Non-pigmented ciliary epithelial cell (primary cell): ENCODE measurements at regions not wholly inside any gene's neighbourhood (a gene's known extent, or its start where the extent isn't known, plus 50 kb on each side); places are given as distances from the start of the nearest gene placed in this dataset.
"Not testable (repeated sequence)": the region's sequence is repeated elsewhere in the genome, so short reads cannot be mapped to it uniquely, and the experiment has no call there.

Source experiments
- DNase-seq: peaks from one replicate; pipeline ENCODE4 v3.0.0-alpha.2; 2010; ENCODE audit warnings: low read depth

- DNase-seq: no peak
Observed at GRCh38 chr10:8379906-8380832, 325.7 kb downstream of the GATA3 start.

DNA sequence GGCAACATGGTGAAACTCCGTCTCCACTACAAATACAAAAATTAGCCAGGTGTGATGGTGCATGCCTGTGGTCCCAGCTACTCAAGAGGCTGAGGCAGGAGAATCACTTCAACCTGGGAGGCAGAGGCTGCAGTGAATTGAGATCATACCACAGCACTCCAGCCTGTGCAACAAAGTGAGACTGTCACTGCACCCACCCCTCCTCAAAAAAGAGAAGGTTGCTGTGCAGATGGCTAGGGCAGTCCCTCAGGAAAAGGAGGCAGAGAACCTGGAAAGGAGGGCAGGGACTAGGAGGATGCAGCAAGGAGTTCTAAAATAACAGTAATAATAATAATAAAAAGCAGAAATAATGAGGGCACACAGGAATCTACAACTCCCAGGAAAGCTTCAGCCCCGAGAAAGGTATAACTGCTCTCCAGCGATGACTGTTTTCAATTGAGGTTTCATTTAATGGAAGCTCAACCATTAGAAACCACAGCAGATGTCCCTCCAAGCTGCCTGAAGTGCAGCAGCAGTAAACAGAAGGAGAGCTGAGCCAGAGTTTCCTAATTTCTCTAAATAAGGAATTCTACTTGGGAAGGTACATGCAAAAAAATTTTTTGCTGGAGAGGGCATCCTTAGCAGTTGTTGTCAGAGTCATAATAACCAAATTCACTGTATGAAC is 326.5 kb downstream of the GATA3 start:
- no peak for DNase-seq

GRCh38 chr10:8386781-8387180 is 332.3 kb downstream of the GATA3 start:
- DNase-seq: no peak

- DNase-seq: no peak
Observed at GRCh38 chr10:8389630-8390029, 335.1 kb downstream of the GATA3 start.

GRCh38 chr10:8392216-8392615 is 337.7 kb downstream of the GATA3 start:
- no peak for DNase-seq

GRCh38 chr10:8393531-8393930 is 339.0 kb downstream of the GATA3 start:
- DNase-seq: no peak

DNA sequence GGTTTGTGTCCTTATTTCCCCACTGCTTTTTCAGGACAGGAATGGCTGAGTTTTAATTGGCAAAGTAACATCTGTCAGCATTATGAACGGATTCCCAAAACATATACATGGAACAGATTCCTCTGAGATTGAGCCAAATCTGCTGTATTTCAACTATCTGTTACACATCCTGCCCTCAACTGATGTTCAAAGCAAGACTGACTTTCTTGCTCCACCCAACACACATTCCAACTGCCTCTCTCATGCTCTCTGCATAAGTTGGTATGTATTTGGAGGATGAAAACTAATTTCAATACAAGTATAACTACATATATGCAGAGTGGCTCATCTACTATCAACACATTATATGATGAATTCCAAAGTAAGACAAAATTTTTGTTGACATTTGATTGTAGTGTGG is 342.2 kb downstream of the GATA3 start:
- DNase-seq: no peak

- no peak for DNase-seq
Observed at GRCh38 chr10:8398771-8399170, 344.3 kb downstream of the GATA3 start.

DNA sequence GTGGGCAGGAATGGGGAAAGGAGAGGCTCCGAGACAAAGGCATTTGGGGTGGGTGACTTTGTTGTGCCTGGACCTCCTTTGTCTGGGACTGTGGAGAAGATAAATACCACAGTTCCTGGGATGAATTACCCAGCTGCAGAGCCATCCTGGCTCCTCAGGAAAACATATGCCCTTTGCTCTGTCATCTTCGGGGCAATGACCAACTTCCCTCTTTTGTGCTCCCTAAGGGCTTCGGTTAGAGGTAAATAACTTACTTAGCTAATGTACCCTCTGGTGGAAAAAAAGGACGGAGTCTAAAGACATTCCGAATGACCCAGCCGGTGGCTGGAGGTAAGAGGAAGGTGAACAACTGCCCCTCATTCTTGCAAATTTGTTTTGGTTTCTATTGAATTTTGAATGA is 345.7 kb downstream of the GATA3 start:
- no peak for DNase-seq

- no peak for DNase-seq
Observed at GRCh38 chr10:8400892-8401291, 346.4 kb downstream of the GATA3 start.

- DNase-seq: no peak
Observed at GRCh38 chr10:8401531-8401930, 347.0 kb downstream of the GATA3 start.

GRCh38 chr10:8402576-8402975 is 348.1 kb downstream of the GATA3 start:
- no peak for DNase-seq

DNA sequence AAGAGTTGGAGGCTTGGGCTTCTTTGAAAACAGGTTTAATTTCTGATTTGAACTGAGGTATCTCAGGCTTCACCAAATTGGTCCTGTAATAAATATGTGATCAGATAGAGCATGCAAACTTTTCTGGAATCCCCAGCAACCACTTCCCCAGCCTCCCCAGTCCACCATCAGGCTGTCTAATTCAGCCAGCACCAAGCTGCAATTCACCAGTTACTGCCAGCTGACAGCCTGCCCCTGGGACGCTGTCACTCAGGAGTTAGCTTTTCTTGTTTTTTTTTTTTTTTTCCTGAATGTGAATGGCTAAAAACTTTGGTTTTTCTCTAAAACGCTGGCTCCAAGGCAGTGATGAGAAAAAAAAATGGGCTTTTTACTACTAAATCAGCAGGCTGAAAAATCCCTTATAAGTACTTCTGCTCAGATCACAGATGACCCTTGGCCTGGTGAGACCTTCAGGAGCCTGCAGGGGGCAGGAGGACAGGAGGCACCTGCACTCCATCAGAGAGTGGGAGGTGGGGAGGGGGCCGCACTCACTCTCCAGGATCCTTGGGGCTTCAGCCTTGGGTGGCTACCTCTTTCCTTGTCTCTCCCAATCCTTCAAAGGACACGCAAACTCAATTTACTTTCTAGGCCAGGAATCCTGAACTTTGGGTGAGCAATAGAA is 349.4 kb downstream of the GATA3 start:
- no peak for DNase-seq

DNA sequence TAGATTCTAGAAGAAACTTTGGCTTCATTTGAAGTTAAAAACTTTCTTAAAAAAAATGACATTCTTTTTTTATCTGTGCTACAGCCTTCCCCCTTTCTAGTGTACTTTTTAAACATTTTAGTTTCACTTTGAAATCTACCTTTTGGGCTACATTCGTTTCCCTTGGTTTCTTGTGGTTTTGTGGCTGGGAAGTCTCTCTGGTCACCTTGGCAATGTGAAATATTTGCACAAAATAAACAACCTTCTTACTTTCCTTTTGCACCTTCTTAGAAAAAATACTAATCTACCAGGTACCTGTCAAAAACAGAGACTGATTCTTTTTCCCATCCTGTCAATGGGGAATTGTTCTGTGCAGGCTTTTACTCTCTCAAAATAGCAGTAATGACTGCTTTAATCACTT is 350.2 kb downstream of the GATA3 start:
- no peak for DNase-seq

DNA sequence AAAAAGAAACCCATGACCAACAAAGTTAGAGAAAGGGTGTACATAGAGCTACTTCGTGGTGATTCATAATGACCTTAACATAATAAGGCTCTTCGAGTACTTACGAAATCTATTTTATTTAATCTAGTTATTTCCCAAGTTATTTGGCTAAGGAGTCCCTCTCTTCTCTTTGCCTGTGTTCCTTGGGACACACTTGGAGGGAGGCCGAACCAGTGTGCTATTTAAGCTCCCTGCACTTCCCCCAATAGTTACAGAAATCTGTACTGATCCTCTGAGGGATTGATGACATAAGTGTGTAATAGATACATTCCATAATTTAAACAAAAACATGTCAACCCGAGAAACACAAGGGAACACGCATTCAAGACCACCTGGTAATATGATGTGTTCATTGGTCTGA is 351.1 kb downstream of the GATA3 start:
- DNase-seq: no peak

DNA sequence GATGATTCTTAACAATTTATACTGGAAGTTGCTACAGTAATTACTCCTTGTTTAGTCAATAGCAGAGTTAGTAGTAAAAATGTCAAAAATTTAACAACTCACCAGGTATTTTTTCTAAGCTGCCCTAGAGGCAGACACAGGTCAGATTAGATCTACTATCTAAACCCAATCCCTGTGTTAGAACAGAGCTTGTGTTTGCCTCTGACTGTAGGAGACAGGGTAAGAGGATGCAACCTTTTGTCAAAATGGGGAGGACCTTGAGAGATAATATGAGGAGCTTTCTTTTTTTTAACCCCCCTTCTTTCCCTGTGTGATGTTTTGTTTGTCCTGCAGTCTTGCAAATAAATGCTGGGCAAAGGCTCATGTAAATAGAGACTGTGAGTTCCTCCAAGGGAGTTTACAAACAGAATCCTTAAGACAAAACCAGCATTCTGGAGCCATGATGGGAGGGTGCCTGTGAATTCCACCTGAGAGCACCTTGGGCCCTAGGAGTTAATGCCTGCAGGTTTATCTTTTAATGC is 353.1 kb downstream of the GATA3 start:
- no peak for DNase-seq

- no peak for DNase-seq
Observed at GRCh38 chr10:8410506-8410905, 356.0 kb downstream of the GATA3 start.

DNA sequence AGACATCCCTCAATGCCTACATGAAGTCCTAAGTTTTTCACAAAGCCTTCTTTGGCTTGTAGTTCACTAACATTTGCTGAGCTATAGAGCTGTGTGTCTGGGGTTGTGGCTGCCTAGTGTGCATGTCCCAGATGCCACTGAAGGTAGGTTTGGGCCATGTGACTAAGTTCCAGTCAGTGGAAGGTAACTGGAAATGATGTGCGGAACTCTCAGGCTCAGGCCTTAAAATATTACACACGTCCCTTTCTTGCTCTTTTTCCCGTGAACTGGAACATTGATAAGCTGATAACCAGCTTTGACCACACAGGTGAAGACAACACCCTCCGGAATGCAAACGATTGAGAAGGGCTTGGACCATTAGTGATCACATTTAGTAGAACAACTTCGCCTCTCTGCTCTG is 358.1 kb downstream of the GATA3 start:
- DNase-seq: no peak

DNA sequence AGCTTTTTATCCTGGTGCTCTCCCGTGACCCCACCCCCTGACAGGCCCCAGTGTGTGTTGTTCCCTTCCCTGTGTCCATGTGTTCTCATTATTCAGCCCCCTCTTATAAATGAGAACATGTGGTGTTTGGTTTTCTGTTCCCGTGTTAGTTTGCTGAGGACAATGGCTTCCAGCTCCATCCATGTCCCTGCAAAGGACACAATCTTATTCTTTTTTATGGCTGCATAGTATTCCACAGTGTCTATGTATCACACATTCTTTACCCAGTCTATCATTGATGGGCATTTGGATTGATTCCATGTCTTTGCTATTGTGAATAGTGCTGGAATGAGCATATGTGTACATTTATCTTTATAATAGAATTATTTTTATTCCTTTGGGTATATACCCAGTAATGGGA is 360.5 kb downstream of the GATA3 start:
- not testable (repeated sequence) for DNase-seq

DNA sequence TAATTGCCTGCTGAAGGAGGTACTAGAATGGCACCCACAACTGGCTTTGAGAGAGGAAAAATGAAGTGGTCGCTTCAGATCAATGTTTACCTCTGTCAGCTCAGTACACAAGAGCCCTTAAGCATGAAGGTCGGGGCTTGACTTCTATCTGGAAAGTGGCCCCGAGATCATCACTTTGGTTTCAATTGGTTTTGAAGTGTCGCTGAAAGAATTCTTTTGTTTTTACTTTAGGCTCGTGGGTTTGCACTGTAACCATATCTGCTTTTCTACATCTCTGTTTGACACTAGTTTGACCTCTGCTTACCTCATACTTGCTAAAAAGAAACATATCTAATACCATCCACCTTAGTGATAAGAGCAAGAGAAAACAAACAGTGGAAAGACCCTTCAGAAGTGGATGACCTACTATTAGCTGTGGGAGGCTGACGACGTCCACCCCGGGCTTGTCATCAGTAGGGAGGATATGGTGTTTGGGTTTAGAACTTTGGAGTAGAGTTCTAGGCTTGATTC is 361.8 kb downstream of the GATA3 start:
- no peak for DNase-seq

GRCh38 chr10:8416760-8417159 is 362.3 kb downstream of the GATA3 start:
- no peak for DNase-seq

DNA sequence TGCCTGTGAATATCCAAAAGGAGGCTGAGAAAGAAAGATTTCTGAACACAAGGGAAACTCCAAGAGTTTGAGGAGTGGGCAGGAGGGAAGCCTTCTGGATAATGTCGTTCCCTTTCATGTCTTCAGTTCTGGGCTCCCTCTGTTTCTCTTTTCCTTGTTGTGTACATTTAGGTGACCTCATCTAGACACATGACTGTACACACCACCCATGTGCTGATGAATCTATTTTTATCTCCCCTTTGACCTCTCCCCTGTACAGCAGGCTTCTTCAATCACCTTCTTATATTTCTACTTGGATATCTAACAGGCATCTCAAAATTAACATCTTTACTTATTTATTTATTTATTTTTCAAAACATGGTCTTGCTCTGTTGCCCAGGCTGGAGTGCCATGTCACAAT is 363.1 kb downstream of the GATA3 start:
- no peak for DNase-seq

DNA sequence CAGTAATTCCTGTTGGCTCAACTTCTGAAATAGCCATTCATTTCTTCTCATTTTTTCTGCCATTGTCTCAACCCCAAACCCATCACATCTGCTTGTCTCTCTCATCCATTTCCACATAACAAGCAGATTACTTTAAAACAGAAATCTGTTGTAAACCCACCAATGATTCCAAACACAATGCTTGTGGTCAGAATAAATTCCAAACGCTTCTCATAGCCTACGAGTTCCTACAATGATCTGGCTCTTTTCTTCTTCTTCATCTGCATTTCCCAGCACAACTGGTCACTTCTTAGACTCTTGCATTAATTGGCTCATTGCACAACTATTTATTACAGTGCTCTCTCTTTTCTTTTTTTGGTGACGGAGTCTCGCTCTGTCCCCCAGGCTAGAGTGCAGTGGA is 364.1 kb downstream of the GATA3 start:
- no peak for DNase-seq
